HG03175 (cell line): ENCODE measurements at regions not wholly inside any gene's neighbourhood (a gene's known extent, or its start where the extent isn't known, plus 50 kb on each side); places are given as distances from the start of the nearest gene placed in this dataset.
A peak's percentile ranks its signal among the peaks of the same experiment; 100 is the strongest.

Experiments used
- ATAC-seq: cut with Tn5 transposase; IDR thresholded peaks from one replicate; pipeline ENCODE4 v1.9.1; 2021; ENCODE audit warnings: mild to moderate bottlenecking, moderate library complexity; ENCODE audit not compliant: unreplicated experiment

DNA sequence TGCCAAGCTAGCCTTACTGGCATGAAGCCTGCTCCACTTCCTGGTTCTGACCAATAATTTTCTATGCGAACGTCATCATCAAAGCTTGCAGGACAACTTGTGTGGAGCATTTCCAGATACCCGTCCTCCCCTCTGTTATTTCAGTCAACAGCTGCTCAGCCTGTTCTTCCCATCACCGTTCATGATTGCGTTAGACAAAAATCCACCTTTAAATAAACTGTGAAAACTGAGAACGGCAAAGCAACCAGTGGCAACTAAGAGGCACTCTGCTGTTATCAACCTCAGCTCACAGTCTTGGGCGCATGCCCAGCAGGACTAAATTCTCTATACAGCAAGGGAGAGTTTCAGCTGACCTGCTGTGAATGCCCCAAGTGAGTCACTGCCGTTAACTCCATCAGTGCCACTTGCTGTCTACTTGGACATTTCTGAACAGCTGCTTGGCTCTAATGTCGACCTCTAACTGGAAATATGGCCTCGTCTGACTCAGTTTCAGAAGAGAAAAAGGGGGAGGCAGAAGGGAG lies 207.4 kb upstream of the RUNX1 start:
- ATAC-seq: no peak

DNA sequence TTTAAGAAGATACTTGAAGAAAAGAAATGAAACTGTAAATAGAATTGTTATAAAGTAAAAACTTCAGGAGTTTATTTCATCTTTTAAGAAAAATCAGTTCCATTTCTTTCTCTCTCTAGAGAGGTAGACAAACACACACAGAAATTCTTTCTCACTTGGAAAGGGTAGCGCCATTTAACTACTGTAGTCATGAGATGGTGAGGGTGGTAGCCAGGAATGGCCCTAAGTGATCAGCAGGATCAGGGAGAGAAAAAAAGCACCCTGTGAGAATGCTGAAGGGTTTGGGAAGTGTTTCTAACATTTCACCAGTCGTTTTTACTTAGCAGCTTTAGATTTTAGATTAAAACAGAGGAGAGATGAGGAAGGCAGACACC lies 205.7 kb upstream of the RUNX1 start:
- ATAC-seq: no peak

DNA sequence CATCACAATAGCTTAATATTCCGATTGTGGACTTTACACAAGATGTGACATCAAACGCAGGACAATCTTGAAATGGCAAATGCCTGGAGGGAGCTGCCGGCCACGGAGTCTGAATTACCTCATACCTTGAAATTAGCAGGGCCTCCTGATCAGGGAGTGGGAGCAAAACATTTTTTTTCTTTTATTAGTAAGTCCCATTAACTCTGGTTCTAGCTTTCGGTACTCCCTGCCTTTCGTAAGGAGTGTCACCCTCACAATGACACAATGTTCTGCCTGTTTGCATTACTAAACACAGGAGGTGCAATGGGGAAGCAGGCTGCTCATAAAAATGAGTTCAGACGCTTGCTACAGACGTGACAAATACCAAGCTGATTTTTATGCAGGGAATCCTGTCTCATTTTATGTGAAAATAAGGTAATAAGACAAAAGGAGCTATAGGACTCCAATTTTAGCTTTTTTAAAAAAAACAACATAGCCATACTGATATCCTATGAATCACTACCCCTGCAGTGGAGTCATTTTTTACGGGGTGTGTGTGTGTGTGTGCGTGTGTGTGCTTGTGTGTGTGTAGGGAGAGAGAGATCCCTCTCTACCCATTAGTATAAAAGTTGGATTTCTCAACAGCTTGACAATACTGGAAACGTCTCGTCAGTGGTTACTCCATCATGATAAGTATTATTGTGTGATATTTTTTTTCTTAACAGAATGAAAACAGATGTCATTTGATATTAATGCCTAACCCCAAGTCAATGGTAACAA lies 205.1 kb upstream of the RUNX1 start:
- ATAC-seq: no peak

DNA sequence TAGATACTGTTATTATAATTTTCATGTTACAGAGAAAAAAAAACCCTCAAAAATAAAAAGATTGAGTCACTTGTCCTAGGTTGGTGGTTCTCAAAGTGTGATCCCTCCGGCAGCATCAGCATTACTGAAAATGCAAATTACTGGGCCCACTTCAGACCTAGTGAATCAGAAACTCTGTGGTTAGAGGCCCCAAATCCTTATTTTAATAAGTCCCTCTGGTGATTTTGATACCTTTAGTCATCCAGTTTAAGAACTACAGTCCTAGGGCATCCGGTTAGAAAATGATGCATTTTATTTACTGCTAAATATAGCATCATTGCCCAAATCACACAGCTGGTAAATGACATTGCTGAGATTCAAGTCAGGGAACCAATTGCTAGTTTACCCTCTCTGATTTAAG lies 203.7 kb upstream of the RUNX1 start:
- no peak for ATAC-seq

DNA sequence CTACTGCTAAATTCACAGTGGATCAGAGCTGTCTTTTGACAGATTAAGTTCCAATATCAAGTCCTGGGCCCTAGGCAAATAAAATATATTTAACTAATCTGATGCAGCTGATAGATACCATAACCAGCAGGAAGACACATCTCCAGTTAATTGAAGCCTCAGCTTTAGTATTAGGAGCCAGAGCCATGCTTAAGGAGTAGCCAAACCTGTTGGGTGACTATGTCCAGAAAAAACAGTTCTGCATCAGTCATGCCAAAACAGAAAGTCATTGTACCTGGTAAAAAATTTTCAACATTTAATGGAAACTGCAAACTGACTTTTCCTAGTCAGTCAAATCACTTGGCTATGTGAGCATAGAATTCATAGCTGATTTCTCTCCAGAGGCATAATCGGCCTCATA lies 200.5 kb upstream of the RUNX1 start:
- no peak for ATAC-seq

DNA sequence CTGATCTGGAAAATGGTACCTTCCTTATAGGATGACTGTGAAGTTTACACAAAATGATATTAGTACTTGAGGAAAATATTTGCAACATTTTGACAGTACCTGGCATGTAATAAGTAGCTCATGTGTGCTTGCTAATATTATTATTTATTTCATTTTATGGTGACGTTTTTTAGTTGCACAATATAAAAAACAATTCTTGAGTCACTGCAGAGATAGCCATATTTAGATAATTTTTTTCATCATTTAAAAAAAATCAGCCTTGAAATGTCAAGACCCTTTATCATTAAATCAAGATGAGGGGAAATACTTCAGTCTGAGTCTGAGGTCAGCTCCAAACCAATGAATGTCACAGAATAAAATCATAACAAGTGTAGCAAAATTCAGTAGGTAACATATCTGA lies 196.8 kb upstream of the RUNX1 start:
- ATAC-seq: no peak

DNA sequence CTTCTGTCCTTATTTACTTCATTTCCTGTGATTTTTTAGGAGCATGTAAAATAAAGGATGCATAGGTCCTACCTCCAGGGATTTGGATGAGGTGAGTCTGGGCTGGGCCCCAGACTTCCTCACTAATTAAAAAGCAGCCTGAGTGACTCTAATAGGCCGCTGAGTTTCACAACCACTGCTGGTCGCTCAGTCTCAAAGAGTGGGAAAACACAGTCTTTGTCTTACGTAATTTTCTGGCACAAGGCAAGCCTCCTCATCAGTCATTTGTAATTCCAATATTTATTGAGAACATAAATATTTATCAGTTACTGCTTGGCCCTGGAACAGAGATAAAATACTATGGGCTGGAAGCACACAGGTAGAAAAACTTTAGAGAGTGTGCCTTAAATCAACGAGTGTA lies 195.4 kb upstream of the RUNX1 start:
- ATAC-seq: no peak

DNA sequence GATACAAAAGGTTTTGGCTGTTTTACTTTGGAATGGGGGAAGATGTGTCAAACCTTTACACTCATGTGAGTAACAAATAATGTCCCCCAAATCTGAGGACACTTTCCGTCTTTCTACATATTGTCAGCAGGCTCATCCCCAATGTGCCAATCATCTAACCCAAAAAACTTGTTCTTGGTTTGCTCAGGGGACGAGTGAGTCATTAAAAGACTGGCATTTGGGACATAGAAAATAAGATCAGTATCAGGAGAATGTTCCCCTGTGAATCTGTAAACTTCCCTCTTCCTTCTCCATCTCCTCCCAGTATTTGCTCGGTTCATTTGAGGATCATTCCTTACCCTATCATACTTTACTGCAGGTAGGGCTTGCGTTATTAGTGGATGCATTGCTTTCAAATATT lies 194.1 kb upstream of the RUNX1 start:
- no peak for ATAC-seq

DNA sequence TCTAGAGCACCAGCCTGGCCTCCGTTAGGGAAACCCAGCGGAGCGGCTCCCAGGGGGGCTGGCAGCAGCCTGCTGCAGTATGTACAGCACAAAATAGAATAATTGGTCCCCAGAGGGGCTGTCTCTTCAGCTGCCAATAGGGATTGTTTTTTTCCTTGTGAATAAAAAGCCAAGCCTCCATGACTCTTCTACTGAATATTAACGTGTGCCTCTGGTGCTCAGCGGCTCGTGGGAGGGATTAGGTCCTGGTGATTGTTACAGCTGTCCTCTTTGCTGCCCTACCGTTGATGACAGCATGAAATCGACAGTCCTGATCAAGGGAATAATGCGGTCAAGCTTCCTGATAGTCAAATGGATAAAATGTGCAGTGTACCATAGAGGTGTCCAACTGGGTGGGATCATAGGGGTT lies 190.7 kb upstream of the RUNX1 start:
- ATAC-seq: no peak

DNA sequence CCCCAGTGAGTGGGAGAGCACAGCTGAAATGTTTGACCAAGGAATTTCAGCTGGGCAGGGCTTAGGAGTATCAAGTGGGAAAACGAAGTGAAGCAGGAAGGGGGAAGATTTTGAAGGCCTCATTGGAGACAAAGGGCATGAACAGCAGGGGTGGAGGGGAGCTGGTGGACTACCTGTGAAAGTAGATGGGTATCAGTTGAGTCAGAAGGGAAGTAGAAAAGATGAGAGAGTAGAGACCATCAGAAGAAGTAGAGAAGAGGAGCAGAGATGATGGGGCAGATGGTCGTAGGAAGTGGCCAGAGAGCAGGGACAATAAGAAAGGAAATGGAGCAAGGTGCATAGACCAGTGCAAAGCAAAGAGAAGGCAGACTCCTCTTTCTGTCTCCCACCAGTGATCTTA lies 189.0 kb upstream of the RUNX1 start:
- ATAC-seq: no peak

DNA sequence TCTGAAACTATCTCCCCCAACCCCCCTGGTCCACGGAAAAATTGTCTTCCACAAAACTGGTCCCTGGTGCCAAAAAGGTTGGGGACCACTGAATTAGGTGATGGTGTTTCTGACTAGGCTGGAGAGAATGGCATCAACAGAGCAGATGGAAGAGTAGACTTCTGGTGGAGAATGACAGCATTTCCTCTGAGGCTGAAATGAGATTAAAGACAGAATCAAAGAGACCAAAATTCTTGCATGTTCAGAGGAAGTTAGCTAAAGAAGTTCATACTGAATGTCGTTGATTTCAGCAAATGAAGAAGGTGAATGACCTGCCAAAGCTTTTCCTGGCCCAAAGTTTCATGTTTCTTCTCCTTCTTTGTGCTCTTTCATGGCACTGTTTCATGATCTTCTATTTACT lies 188.2 kb upstream of the RUNX1 start:
- no peak for ATAC-seq

DNA sequence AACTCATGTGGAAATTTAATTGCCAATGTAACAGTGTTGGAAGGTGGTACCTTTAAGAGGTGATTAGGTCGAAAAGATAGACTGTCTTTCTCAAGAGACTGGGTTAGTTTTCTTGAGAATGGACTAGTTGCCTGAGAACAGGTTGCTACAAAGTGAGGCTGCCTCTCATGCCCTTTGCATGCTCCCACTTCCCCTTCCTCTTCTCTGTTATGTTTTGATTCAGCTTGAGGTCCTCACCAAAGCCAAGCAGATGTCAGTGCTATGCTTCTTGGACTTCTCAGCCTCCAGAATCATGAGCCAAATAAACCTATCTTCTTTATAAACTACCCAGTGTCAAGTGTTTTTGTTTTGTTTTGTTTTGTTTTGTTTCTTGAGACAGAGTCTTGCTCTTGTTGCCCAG lies 187.0 kb upstream of the RUNX1 start:
- peak; percentile 50 for ATAC-seq

DNA sequence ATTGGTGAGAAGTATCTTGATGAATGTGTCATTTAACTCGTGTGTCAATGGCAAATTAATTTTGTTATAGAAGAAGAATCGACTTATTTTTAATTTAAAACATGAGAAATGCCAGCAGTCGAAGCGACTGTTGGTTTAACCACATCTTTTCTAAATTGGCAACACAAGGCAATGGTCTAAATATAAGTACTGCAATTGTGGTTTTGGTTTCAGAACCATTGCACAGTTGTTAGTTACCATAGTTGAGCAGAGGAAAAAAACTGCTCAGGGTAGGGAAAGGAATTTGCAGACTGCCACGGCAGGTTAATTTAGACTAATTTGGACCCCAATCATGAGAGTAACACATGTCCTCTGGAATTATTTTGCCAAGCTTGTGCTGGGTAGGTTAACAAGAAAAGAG lies 185.6 kb upstream of the RUNX1 start:
- ATAC-seq: peak; percentile 69

DNA sequence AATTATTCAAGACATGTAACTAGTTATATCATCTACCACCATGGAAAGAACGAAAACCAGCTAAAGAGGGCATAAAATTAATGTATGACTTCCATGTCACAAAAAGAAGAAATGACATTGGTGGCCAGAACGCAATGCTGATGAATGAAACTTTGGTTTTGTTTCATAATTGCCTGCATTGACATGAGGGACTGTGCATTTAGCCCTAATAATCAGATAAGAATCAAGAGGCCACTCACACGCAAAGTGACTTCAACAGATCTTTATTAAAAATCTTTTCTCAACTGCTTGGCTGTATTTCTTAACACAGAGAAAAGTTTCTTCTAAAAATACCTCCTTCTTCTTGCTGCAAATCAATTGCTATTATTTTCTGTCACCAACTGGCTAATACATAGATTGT lies 184.7 kb upstream of the RUNX1 start:
- ATAC-seq: no peak

DNA sequence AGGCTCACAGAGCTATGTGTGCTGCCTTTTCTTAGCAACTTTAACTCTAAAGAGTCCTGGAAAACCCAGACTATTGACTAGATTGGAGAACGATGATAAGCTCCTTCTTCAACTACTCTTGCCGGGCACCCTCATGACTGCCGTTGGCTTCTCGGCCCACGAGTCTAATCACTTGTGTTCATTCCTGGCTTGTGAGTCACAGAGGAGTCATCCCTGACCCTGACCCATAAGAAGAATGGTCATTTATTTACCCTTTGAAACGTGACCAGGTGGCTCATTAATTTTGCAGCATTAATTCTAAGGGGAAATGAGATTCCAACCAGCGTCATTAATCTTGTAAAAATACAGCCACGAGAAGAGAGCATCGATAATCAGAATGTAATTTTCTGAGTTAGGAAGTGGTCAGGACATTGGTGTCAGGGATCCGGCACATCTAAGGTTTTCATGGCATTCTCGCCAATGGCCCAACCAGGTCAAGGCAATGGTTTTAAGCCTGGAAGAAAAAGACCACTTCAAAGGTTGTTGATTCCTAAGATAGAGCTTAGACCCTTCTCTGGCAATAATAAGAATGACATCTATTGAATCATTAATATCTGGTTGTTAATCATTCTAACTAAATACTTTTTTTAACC lies 183.6 kb upstream of the RUNX1 start:
- ATAC-seq: no peak

DNA sequence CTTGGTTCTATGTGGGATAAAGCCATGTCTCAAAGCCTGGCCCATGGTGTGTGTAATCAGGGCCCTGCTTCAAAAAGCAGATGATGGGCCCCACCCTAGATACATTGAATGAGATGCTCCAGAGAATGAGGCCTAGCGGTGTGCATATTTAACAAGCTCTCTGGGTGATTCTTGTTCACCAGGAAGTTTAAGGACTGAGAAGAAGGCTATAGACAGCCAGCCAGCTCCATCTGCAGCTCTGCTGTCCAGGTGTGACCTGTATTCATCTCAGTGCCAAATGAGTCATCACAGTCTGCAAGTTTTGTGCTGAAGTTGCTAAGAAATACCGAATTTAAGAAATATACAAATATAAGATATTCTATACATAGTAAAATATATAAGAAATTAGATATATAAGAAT lies 182.0 kb upstream of the RUNX1 start:
- no peak for ATAC-seq

DNA sequence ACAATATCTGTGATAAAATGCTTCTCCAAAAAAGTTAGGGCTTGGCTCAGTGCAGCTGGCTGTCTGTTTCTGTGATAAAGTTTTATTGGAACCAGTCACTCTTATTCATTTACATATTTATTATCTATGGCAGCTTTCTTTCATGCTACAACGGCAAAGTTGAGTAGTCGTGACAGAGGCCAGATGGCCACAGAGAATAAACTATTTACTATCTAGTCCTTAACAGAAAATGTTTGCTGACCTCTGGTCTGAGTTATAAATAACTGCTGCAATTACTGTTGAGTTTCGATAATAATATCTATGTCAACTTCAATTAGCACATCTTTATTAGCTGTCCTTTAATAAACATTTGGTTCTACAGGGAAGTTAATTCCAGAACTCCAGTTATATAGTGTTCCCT lies 180.2 kb upstream of the RUNX1 start:
- no peak for ATAC-seq

DNA sequence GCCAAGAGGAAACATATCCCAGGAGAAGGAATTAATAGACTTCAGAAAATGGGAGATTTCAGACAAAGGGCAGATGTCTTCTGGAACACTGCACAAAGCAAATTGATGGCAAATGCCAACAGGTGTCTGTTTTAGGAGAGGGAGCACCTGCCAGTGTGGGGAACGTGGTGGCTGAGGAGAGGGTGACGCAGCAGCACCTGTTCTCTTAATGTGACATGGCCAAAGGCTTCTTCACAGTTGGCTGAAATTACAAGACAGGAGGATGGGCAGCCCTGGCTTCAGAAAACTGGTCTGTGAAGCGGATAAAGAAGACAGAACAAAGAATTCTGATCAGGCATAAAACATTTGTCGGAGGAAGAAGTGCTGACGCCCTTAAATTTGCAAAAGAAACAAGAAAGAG lies 178.7 kb upstream of the RUNX1 start:
- ATAC-seq: peak; percentile 18

DNA sequence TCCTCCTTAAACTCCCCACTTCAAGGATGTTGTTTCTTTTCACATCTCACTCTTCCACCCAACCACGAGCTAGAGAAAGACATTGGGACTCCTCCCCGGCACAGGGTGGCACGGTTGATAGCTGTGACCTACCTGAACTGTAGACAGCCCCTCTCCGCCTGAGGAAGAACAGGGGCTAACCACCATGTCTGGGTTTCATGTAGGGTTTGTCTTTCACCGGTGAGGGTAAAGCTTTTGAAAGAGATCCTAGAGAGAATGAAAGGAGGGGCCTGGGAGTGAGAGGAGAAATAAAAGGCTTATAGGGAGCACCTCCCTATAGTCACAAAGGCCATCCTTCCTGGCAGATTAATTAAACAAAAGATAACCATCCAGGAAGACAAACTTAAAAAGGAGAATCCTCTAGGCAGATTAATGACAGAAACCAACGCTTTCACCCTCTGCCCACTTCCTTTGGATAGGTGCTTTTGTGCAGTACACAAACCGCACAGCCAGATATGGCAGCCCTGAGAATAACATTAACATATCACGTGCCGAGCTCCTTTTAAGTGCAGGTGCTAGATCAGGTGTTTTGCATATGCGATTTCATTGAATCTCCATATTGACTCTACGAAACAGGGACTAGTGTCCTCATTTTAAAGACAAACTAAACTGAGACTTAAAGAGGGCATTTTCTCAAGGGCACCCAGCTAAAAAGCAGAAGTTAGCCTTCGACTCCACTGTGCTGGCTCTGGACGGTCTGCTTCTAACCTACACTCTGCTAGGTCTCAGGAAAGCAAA lies 178.1 kb upstream of the RUNX1 start:
- peak; percentile 75 for ATAC-seq

DNA sequence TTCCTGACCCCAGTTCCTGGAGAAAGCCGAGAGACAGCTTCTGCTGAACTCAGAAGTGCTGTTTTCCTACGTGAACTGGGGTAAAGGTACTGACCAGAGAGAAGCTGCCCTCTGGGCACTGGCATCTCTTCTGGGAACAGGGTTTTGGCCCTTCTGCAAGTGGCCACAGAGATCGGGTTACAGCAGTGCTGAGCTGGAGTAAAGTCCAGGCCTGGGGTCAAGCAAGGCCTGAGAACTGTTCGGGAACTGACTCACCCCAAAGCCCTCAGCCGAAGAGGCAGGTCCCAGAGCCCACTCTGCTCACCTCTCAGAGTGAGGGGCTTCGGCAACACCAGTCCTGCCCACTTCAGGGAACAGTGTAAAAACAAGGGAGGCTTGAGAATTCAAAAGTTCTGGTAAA lies 177.2 kb upstream of the RUNX1 start:
- no peak for ATAC-seq

DNA sequence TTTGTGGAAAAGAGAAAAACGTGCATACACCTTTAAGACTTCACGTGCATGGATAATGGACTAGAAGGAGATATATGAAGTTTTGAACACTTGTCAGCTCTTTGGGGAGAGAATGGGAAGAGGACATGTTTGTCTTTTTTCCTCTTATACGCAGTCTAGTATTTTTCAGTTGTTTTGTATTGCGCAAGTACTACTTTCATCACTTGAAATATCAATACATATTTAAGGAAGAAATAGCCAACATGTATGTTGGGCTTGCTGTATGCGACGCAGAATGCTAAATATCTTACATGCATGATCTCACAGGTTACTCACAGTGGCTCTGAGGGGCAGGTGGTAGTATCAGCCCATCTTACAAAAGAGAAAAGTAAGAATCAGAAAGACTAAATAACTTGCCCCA lies 176.5 kb upstream of the RUNX1 start:
- no peak for ATAC-seq
